OCI-M2 (cell line): ENCODE measurements at regions not wholly inside any gene's neighbourhood (a gene's known extent, or its start where the extent isn't known, plus 50 kb on each side); places are given as distances from the start of the nearest gene placed in this dataset.

Experiments
- DNase-seq: peaks from one replicate; lab custom pipeline; 2025; ENCODE audit not compliant: unreplicated experiment; lab: John Stamatoyannopoulos, UW

- DNase-seq = no peak
Observed at GRCh38 chr20:50339466-50339901, 148.9 kb downstream of the CEBPB start.

- DNase-seq = no peak
Observed at GRCh38 chr20:50340541-50340940, 149.9 kb downstream of the CEBPB start.

- no peak for DNase-seq
Observed at GRCh38 chr20:50341050-50341449, 150.4 kb downstream of the CEBPB start.

GRCh38 chr20:50341880-50342637 lies 151.4 kb downstream of the CEBPB start:
- no peak for DNase-seq

GRCh38 chr20:50342638-50343102 lies 152.0 kb downstream of the CEBPB start:
- no peak for DNase-seq

GRCh38 chr20:50343125-50343489 lies 152.5 kb downstream of the CEBPB start:
- no peak for DNase-seq

- DNase-seq = no peak
Observed at GRCh38 chr20:50343490-50344179, 153.0 kb downstream of the CEBPB start.

- no peak for DNase-seq
Observed at GRCh38 chr20:50344232-50345071, 153.8 kb downstream of the CEBPB start.

- DNase-seq = no peak
Observed at GRCh38 chr20:50345712-50346373, 155.2 kb downstream of the CEBPB start.

GRCh38 chr20:50346374-50347283 lies 156.0 kb downstream of the CEBPB start:
- DNase-seq = no peak

- DNase-seq = no peak
Observed at GRCh38 chr20:50347284-50348063, 156.8 kb downstream of the CEBPB start.

GRCh38 chr20:50348096-50348495 lies 157.5 kb downstream of the CEBPB start:
- DNase-seq = peak; percentile 19

- no peak for DNase-seq
Observed at GRCh38 chr20:50350510-50351249, 159.5 kb upstream of the PTPN1 start.

- no peak for DNase-seq
Observed at GRCh38 chr20:50351541-50351940, 158.6 kb upstream of the PTPN1 start.

GRCh38 chr20:50353289-50353961 lies 156.8 kb upstream of the PTPN1 start:
- no peak for DNase-seq

GRCh38 chr20:50354721-50355589 lies 155.2 kb upstream of the PTPN1 start:
- no peak for DNase-seq
